ENCODE measurements at regions not wholly inside any gene's neighbourhood (a gene's known extent, or its start where the extent isn't known, plus 50 kb on each side); places are given as distances from the start of the nearest gene placed in this dataset.

- TF ChIP-seq CTCF (conservative IDR thresholded peaks at IDR 0.05; ENCODE audit: low read depth, low read length): no peak
- DNase-seq (ENCODE audit: low read depth): no peak
- no peak overlapping the region for H3K4me3 ChIP-seq (ENCODE audit: low read depth, low read length)
These were observed 546.9 kb upstream of the PKDCC start for GRCh38 chr2:41500895-41501294.

GRCh38 chr2:41502752-41503151 is 545.1 kb upstream of the PKDCC start:
- no peak for TF ChIP-seq CTCF (conservative IDR thresholded peaks at IDR 0.05; ENCODE audit: low read depth, low read length)
- DNase-seq (ENCODE audit: low read depth): no peak
- no peak overlapping the region for H3K4me3 ChIP-seq (ENCODE audit: low read depth, low read length)

- no peak for DNase-seq (ENCODE audit: low read depth)
- no peak overlapping the region for H3K4me3 ChIP-seq (ENCODE audit: low read depth, low read length)
- no peak for TF ChIP-seq CTCF (conservative IDR thresholded peaks at IDR 0.05; ENCODE audit: low read depth, low read length)
These were observed 543.3 kb upstream of the PKDCC start for GRCh38 chr2:41504532-41504931.

GRCh38 chr2:41510108-41510507 is 537.7 kb upstream of the PKDCC start:
- TF ChIP-seq CTCF (conservative IDR thresholded peaks at IDR 0.05; ENCODE audit: low read depth, low read length): no peak
- H3K4me3 ChIP-seq (ENCODE audit: low read depth, low read length): no peak overlapping the region
- no peak for DNase-seq (ENCODE audit: low read depth)

- no peak for DNase-seq (ENCODE audit: low read depth)
- no peak for TF ChIP-seq CTCF (conservative IDR thresholded peaks at IDR 0.05; ENCODE audit: low read depth, low read length)
- H3K4me3 ChIP-seq (ENCODE audit: low read depth, low read length): no peak overlapping the region
These were observed 526.6 kb upstream of the PKDCC start for GRCh38 chr2:41521211-41521610.

GRCh38 chr2:41527525-41528323 is 520.1 kb upstream of the PKDCC start:
- H3K4me3 ChIP-seq (ENCODE audit: low read depth, low read length): no peak overlapping the region
- no peak for DNase-seq (ENCODE audit: low read depth)
- no peak for TF ChIP-seq CTCF (conservative IDR thresholded peaks at IDR 0.05; ENCODE audit: low read depth, low read length)

- no peak for TF ChIP-seq CTCF (conservative IDR thresholded peaks at IDR 0.05; ENCODE audit: low read depth, low read length)
- H3K4me3 ChIP-seq (ENCODE audit: low read depth, low read length): no peak overlapping the region
- DNase-seq (ENCODE audit: low read depth): no peak
These were observed 512.2 kb upstream of the PKDCC start for GRCh38 chr2:41535575-41535974.

Measured in epithelial cell of proximal tubule (primary cell).